Activated naive CD8-positive, alpha-beta T cell treated with anti-CD3 and anti-CD28 coated beads for 36 hours (primary cell): ENCODE measurements at regions not wholly inside any gene's neighbourhood (a gene's known extent, or its start where the extent isn't known, plus 50 kb on each side); places are given as distances from the start of the nearest gene placed in this dataset.

Source experiments
- DNase-seq: peaks from one replicate; pipeline ENCODE4 v3.0.0; 2021
- H3K27ac Mint-ChIP-seq: one replicate; pipeline ENCODE4 v1.8.0; 2022; ENCODE audit warnings: mild to moderate bottlenecking, moderate library complexity, mixed read lengths
- H3K27me3 Mint-ChIP-seq: one replicate; pipeline ENCODE4 v1.8.0; 2022; ENCODE audit warnings: mild to moderate bottlenecking, mixed read lengths
- H3K36me3 Mint-ChIP-seq: one replicate; pipeline ENCODE4 v1.8.0; 2021; ENCODE audit warnings: mild to moderate bottlenecking, mixed read lengths
- H3K4me1 Mint-ChIP-seq: one replicate; pipeline ENCODE4 v1.8.0; 2021; ENCODE audit warnings: mixed read lengths
- H3K4me3 Mint-ChIP-seq: one replicate; pipeline ENCODE4 v1.8.0; 2022; ENCODE audit warnings: mild to moderate bottlenecking, moderate library complexity, mixed read lengths
- H3K9me3 Mint-ChIP-seq: one replicate; pipeline ENCODE4 v1.8.0; 2022; ENCODE audit warnings: mixed read lengths

- no peak for DNase-seq
- Mint-ChIP-seq H3K4me3 (no peak overlapping the region), H3K27ac (no peak overlapping the region), H3K36me3 (no peaks in the 10 kb centered on the region), H3K4me1 (no peaks in the 10 kb centered on the region), H3K9me3 (no peaks in the 10 kb centered on the region), H3K27me3 (no peaks in the 10 kb centered on the region)
Observed at GRCh38 chr10:128472196-128472595, 346.0 kb upstream of the MKI67 start.

DNA sequence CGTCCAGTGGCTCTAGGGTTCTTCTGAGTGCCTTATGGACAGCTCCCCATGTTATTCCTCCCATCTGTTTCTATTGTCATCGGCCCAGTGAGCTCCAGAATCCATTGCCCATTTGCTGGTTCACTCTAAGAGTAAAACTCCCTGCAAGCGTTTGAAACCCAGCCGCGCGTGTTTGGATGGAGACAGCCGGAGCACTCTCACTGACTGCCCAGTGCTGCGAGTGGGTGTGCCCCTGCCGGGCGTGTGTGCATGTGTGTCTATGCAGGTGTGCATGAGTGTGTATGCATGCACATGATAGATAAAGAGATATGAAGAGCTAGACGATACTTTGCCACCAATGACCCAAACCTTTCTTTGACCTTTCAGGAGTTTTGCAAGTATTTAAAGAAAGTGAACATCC is 347.2 kb upstream of the MKI67 start:
- no peaks in the 10 kb centered on the region for H3K36me3 Mint-ChIP-seq
- no peaks in the 10 kb centered on the region for H3K4me1 Mint-ChIP-seq
- H3K4me3 Mint-ChIP-seq = no peak overlapping the region
- H3K9me3 Mint-ChIP-seq = no peaks in the 10 kb centered on the region
- no peak for DNase-seq
- H3K27me3 Mint-ChIP-seq = no peaks in the 10 kb centered on the region
- no peak overlapping the region for H3K27ac Mint-ChIP-seq

- DNase-seq = no peak
- no peak overlapping the region for H3K4me3 Mint-ChIP-seq
- no peaks in the 10 kb centered on the region for H3K4me1 Mint-ChIP-seq
- H3K9me3 Mint-ChIP-seq = no peaks in the 10 kb centered on the region
- no peaks in the 10 kb centered on the region for H3K27me3 Mint-ChIP-seq
- H3K27ac Mint-ChIP-seq = no peak overlapping the region
- no peaks in the 10 kb centered on the region for H3K36me3 Mint-ChIP-seq
Observed at GRCh38 chr10:128473911-128474310, 347.7 kb upstream of the MKI67 start.

DNA sequence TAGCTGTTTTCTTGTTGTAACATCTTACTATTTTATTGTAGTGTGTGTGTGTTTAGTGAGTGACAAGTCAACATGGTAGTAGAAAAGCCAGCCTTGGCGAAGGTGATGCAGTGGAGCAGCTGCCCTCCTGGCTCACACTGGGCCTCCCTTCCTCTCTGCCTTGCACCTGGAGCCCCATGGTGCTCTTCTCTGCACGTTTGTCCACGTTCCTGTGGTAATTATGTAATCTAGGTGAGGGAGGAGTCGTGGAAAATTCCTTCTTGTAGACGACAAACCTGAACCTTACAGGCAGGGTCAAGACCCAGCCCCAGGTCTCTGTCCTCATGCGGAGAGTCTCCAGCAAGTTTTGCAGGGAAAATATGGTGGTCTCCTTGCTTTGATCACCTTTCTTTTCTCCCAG is 348.3 kb upstream of the MKI67 start:
- Mint-ChIP-seq H3K27me3 (no peaks in the 10 kb centered on the region), H3K4me3 (no peak overlapping the region), H3K9me3 (no peaks in the 10 kb centered on the region), H3K36me3 (no peaks in the 10 kb centered on the region), H3K27ac (no peak overlapping the region), H3K4me1 (no peaks in the 10 kb centered on the region)
- DNase-seq = no peak

DNA sequence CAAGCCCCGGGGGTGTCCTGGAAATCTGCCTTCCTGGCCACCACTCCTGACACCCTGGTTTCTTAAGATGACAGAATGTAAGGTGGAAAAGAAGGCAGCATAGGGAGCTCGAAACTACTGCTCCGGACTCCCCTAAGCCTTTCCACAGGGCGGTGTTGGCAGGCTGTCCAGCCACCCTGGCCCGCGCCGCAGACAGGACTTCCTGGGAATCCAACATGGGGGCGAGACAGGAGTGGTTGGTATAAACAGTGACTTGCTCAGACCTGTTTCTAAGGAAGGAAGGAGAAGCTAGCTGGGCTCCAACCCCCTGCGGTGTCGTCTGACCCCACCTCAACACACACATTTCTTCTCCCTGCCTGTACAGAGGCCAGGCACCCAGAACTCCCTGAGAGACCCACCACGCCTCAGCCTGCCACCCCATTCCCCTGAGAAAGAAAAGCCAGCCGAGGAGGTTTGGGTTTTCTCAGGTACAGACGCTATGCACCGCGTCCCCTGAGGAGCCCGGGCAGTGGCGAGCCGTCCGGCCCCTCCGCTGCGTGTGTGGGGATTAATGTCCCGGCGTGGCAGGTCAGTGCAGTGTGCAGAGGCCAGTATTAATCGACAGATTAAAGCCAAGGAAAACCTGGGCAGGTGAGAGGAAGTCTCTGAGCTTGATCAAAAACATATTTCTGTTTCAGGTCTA is 349.6 kb upstream of the MKI67 start:
- no peak for DNase-seq
- Mint-ChIP-seq H3K36me3 (no peaks in the 10 kb centered on the region), H3K4me3 (no peak overlapping the region), H3K27ac (no peak overlapping the region), H3K4me1 (no peaks in the 10 kb centered on the region), H3K9me3 (no peaks in the 10 kb centered on the region), H3K27me3 (no peaks in the 10 kb centered on the region)

GRCh38 chr10:128476368-128476725 is 350.1 kb upstream of the MKI67 start:
- Mint-ChIP-seq H3K27me3 (no peaks in the 10 kb centered on the region), H3K36me3 (no peaks in the 10 kb centered on the region), H3K4me1 (no peaks in the 10 kb centered on the region), H3K27ac (no peak overlapping the region), H3K4me3 (no peak overlapping the region), H3K9me3 (no peaks in the 10 kb centered on the region)
- DNase-seq = no peak

- no peaks in the 10 kb centered on the region for H3K36me3 Mint-ChIP-seq
- no peak overlapping the region for H3K27ac Mint-ChIP-seq
- no peak for DNase-seq
- no peaks in the 10 kb centered on the region for H3K4me1 Mint-ChIP-seq
- H3K4me3 Mint-ChIP-seq = no peak overlapping the region
- H3K9me3 Mint-ChIP-seq = no peaks in the 10 kb centered on the region
- no peaks in the 10 kb centered on the region for H3K27me3 Mint-ChIP-seq
Observed at GRCh38 chr10:128476845-128477244, 350.6 kb upstream of the MKI67 start.

DNA sequence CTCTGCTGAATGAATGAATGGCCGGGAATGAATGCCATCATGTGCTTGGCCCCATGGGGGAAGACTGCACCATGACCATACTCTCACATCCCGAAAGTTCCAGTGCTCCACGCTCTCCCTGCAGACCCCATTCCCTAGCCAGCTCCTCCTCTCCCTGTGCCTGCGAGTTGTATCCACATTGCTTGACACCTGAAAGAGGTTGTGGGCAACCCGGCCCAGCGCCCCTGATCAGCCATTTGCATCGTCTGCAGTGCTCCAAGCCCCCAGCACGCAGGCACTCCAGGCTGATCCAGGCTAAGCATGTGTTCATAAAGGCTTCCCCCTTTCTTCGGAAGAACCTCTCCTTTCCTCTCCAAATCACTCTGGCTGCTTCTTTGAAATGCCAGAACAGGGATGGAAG is 354.4 kb upstream of the MKI67 start:
- Mint-ChIP-seq H3K4me1 (no peaks in the 10 kb centered on the region), H3K4me3 (no peak overlapping the region), H3K36me3 (no peaks in the 10 kb centered on the region), H3K27ac (no peak overlapping the region), H3K27me3 (no peaks in the 10 kb centered on the region), H3K9me3 (no peaks in the 10 kb centered on the region)
- no peak for DNase-seq

DNA sequence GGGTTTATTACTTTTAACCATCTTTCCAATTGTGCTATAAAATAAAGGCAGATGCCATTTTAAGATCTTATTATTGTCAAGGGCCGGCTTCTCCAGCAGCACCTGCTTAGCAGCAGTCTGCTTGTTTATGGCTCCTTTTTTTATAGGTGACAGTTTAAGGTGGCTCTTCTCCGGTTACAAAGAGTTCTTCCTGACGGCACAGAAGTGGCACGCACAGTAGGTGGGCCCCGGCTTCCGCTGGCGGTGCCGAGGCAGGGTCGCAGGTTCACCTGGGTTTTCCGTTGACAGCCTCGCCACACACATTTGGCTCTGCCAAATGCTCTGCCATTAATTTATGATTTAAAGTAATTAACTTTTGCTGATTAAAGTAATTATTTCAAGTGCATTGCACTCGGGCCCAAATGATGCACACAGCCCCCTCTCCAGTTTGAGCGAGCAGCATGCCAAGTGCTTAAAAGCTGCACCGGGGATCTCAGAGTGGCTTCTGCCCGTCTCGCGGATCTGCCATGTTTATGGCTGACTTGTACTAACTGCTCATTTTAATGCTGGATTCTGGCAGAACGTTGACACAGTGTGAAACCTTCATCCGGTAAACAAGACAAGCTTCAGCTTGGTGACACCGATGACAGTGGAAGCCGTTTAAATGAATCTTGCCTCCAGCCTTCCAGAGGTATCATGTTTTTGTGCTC is 355.1 kb upstream of the MKI67 start:
- no peak overlapping the region for H3K27ac Mint-ChIP-seq
- no peaks in the 10 kb centered on the region for H3K9me3 Mint-ChIP-seq
- no peak for DNase-seq
- no peaks in the 10 kb centered on the region for H3K27me3 Mint-ChIP-seq
- no peak overlapping the region for H3K4me3 Mint-ChIP-seq
- H3K36me3 Mint-ChIP-seq = no peaks in the 10 kb centered on the region
- H3K4me1 Mint-ChIP-seq = no peaks in the 10 kb centered on the region

DNA sequence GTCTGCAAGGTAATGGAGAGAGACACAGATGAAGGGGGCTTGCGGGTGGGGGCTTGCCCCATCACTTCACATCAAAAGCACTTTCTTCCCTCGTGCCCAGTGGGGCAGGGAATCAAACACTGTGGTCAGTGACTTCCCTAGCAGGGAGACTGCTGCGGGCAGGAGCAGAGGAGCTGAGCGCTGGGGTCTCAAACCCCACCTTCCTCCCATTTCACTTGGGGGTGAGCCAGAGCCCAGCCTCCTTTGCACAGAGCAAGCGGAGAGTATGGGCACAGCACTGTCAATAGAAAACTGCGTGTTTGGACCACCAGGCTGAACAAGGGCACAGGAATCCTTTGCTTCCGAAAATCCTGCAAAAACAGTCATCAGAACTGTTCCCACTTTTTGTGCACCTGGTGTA is 355.8 kb upstream of the MKI67 start:
- no peaks in the 10 kb centered on the region for H3K36me3 Mint-ChIP-seq
- no peaks in the 10 kb centered on the region for H3K9me3 Mint-ChIP-seq
- no peak overlapping the region for H3K27ac Mint-ChIP-seq
- H3K27me3 Mint-ChIP-seq = no peaks in the 10 kb centered on the region
- H3K4me3 Mint-ChIP-seq = no peak overlapping the region
- DNase-seq = no peak
- H3K4me1 Mint-ChIP-seq = no peaks in the 10 kb centered on the region

DNA sequence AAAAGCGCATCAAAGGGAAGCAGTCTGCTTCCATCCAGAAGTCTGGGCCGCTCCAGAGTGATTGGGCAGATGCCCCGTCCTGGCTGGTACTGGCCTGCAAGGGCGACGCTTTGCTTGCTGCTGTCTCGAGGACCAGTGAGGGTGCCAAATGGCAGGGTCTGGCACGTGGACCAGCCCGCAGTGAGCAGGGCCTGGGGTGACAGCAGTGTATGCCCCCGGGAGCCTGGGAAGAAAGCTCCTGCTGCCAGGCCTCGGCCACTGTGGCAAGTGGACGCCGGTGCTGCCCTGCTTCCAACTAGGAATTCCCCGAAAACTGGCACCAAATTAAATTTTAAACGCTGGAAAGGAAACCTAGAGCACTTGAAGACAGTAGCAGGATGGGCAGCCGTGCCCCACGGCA is 357.0 kb upstream of the MKI67 start:
- Mint-ChIP-seq H3K27me3 (no peaks in the 10 kb centered on the region), H3K4me3 (no peak overlapping the region), H3K36me3 (no peaks in the 10 kb centered on the region), H3K4me1 (no peaks in the 10 kb centered on the region), H3K9me3 (no peaks in the 10 kb centered on the region), H3K27ac (no peak overlapping the region)
- no peak for DNase-seq

DNA sequence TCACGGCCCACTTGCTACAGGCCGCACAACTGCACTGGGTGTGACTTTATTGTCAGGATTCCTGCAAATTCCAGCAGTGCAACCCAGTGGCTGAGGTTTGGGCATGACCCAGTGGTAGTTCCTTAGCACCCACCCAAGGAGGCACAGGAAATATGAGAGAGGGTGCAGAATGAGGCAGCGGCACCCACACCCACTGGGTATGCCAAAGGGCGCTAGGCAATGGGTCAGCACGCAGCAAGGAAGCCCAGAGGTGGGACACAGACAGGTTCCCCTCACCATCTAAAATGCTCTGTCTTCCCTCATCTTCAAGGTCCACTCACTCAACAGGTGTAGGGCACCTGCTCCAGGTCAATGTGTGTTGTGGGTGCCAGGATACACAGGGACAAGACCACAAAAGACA is 357.8 kb upstream of the MKI67 start:
- Mint-ChIP-seq H3K36me3 (no peaks in the 10 kb centered on the region), H3K27ac (no peak overlapping the region), H3K4me1 (no peaks in the 10 kb centered on the region), H3K27me3 (no peaks in the 10 kb centered on the region), H3K4me3 (no peak overlapping the region), H3K9me3 (no peaks in the 10 kb centered on the region)
- no peak for DNase-seq

DNA sequence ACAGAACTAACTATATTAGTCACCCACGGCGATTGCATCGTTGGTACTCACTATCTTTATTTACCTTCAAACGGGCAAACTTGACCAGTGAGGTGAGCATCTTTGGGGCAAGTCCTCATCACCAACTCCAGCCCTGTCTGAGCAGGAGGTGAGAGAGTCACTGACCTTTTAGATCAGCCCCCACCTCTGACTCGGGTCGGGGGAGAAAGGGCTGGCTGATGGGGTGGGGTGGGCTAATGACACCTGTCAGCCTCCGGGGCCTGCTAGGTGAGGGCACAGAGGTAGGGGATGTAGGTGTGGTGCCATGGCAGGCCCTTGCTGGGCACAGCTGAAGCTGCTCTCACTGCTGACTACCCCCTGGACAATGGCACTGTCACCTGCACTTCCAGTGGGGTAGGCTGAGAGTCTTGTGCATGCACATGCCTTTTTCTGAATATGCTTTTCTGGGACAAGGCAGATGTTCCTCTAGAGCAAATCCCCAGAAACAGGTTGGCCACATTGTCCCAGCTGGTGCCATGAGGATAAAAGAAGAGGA is 359.5 kb upstream of the MKI67 start:
- H3K36me3 Mint-ChIP-seq = no peaks in the 10 kb centered on the region
- no peak overlapping the region for H3K4me3 Mint-ChIP-seq
- no peaks in the 10 kb centered on the region for H3K9me3 Mint-ChIP-seq
- H3K27ac Mint-ChIP-seq = no peak overlapping the region
- H3K4me1 Mint-ChIP-seq = no peaks in the 10 kb centered on the region
- DNase-seq = no peak
- no peaks in the 10 kb centered on the region for H3K27me3 Mint-ChIP-seq

DNA sequence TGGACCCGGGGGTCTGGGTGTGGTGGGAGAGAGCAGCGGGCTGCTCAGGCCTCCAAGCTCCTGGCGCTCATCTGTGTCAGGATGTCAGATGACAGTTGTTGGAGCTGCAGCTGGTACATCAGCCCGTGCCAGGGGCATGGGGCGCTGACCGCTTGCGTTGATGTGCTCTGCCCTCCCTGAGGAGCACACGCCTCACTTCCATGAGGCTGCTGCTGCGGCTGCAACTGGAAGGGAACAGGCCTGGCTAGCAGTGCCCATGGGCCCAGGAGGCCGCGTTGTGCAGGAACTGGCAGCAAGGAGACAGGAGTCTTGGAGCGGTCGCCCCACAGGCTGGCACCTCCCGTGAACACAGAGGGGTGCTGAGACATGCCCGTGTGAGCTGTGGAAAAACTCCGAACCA is 361.3 kb upstream of the MKI67 start:
- no peak for DNase-seq
- Mint-ChIP-seq H3K4me3 (no peak overlapping the region), H3K4me1 (no peaks in the 10 kb centered on the region), H3K27ac (no peak overlapping the region), H3K27me3 (no peaks in the 10 kb centered on the region), H3K9me3 (no peaks in the 10 kb centered on the region), H3K36me3 (no peaks in the 10 kb centered on the region)

DNA sequence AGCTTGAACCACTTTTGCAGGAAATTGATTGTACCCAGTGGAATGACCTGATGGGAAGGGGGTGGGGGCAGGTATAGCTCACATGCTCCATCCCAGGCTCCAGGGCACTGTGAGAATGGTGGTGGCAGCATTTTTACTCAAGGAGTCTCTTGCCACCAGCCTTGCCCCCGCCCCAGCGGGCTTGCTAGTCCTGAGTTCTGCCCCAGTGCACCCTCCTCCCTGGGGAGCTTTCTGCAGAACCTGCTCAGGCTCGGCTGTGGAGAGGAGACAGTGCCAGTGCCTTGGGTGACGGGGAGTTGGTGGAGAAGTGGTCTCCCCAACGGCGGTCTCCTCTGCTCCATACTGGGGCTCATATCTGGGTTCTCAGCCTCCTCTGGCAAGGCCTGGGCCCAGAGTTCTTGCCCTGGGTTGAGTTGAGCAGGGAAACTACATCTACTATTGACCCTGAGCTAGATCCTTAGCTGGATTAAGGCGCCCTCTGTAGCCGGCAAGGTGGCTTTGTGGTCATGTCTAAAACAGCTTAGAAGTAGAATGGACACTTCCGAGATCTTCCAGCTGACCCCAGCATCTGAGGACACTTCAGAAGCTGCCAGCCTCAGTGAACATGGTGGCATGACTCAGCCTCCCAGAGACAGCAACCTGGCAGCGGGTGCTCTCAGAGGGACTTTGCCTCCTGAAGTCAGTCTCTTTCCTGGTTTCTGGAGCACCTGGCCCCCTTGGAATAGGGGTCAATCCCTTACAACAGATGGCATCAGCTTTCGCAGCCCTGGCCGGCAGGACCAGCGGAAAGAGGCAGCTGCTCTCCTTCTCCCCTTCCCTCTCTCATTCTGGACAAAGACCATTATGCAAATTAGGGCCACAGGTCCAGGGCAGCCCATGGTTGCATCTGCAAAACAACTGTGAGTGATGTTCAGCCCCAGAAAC is 363.4 kb upstream of the MKI67 start:
- no peak overlapping the region for H3K4me3 Mint-ChIP-seq
- no peaks in the 10 kb centered on the region for H3K36me3 Mint-ChIP-seq
- no peak for DNase-seq
- no peaks in the 10 kb centered on the region for H3K27me3 Mint-ChIP-seq
- no peaks in the 10 kb centered on the region for H3K4me1 Mint-ChIP-seq
- H3K27ac Mint-ChIP-seq = no peak overlapping the region
- no peaks in the 10 kb centered on the region for H3K9me3 Mint-ChIP-seq
